ENCODE measurements at regions not wholly inside any gene's neighbourhood (a gene's known extent, or its start where the extent isn't known, plus 50 kb on each side); places are given as distances from the start of the nearest gene placed in this dataset.
A peak's percentile ranks its signal among the peaks of the same experiment; 100 is the strongest.

GRCh38 chr14:65866886-65867285 is 454.4 kb downstream of the FUT8 start:
- 59 to 61% methylated on average over 4 of the region's 4 CpGs for WGBS, 2 donors
- Histone ChIP-seq H3K4me3 (replicated peaks in 1 of 3) (no peak overlapping the region), H3K4me1 (no peaks in the 10 kb centered on the region), H3K9me3 (no peaks in the 10 kb centered on the region), H3K27ac (no peak overlapping the region), H3K27me3 (no peaks in the 10 kb centered on the region), H3K36me3 (no peaks in the 10 kb centered on the region)
- intact Hi-C loops (cut with DNase I), result no loop called here
- TF ChIP-seq POLR2A (IDR thresholded peaks at IDR 0.05) (no peak), CTCF (IDR thresholded peaks at IDR 0.05) (no peak)
- DNase-seq, result peak; percentile 9 to 28

- no peaks in the 10 kb centered on the region for H3K27me3 ChIP-seq
- 85 to 88% methylated on average over 3 of the region's 3 CpGs for WGBS, 2 donors
- H3K9me3 ChIP-seq, result no peaks in the 10 kb centered on the region
- no peaks in the 10 kb centered on the region for H3K36me3 ChIP-seq
- intact Hi-C loops (cut with DNase I), result no loop called here
- no peak overlapping the region for H3K4me3 ChIP-seq (replicated peaks in 1 of 3)
- TF ChIP-seq POLR2A (IDR thresholded peaks at IDR 0.05) (no peak), CTCF (IDR thresholded peaks at IDR 0.05) (no peak)
- no peaks in the 10 kb centered on the region for H3K4me1 ChIP-seq
- no peak overlapping the region for H3K27ac ChIP-seq
- DNase-seq, result no peak
These were observed 454.8 kb downstream of the FUT8 start for GRCh38 chr14:65867333-65867732.

- Histone ChIP-seq H3K27me3 (no peaks in the 10 kb centered on the region), H3K4me1 (no peaks in the 10 kb centered on the region), H3K27ac (no peak overlapping the region), H3K4me3 (replicated peaks in 1 of 3) (no peak overlapping the region), H3K36me3 (no peaks in the 10 kb centered on the region), H3K9me3 (no peaks in the 10 kb centered on the region)
- intact Hi-C loops (cut with DNase I), result no loop called here
- no peak for DNase-seq
- WGBS, 2 donors, result 82 to 88% methylated on average over 2 of the region's 2 CpGs
- TF ChIP-seq POLR2A (IDR thresholded peaks at IDR 0.05) (no peak), CTCF (IDR thresholded peaks at IDR 0.05) (no peak)
These were observed 460.0 kb downstream of the FUT8 start for GRCh38 chr14:65872536-65872935.

GRCh38 chr14:65877166-65877565 is 464.6 kb downstream of the FUT8 start:
- H3K36me3 ChIP-seq, result no peaks in the 10 kb centered on the region
- intact Hi-C loops (cut with DNase I), result no loop called here
- H3K27ac ChIP-seq, result no peak overlapping the region
- 92 to 94% methylated on average over 7 of the region's 7 CpGs for WGBS, 2 donors
- H3K9me3 ChIP-seq, result no peaks in the 10 kb centered on the region
- H3K27me3 ChIP-seq, result no peaks in the 10 kb centered on the region
- no peaks in the 10 kb centered on the region for H3K4me1 ChIP-seq
- TF ChIP-seq CTCF (IDR thresholded peaks at IDR 0.05), result no peak
- no peak for TF ChIP-seq POLR2A (IDR thresholded peaks at IDR 0.05)
- H3K4me3 ChIP-seq (replicated peaks in 1 of 3), result no peak overlapping the region
- no peak for DNase-seq

GRCh38 chr14:65877624-65878023 is 465.1 kb downstream of the FUT8 start:
- Histone ChIP-seq H3K27me3 (no peaks in the 10 kb centered on the region), H3K9me3 (no peaks in the 10 kb centered on the region), H3K27ac (no peak overlapping the region), H3K4me1 (no peaks in the 10 kb centered on the region), H3K36me3 (no peaks in the 10 kb centered on the region), H3K4me3 (replicated peaks in 1 of 3) (no peak overlapping the region)
- DNase-seq, result no peak
- TF ChIP-seq CTCF (IDR thresholded peaks at IDR 0.05) (no peak), POLR2A (IDR thresholded peaks at IDR 0.05) (no peak)
- intact Hi-C loops (cut with DNase I), result no loop called here
- 68 to 71% methylated on average over 4 of the region's 4 CpGs for WGBS, 2 donors

Data from thyroid gland (tissue), 4 donors.